Lung (tissue), 11 donors: ENCODE measurements at regions not wholly inside any gene's neighbourhood (a gene's known extent, or its start where the extent isn't known, plus 50 kb on each side); places are given as distances from the start of the nearest gene placed in this dataset.

Source experiments
- ATAC-seq: fragments of 200-7000 bp; cut with Tn5 transposase; one replicate; pipeline ENCODE4 v1.9.1; 2020; ENCODE audit warnings: moderate number of reproducible peaks; ENCODE audit not compliant: insufficient read depth, low FRiP score
- DNase-seq, 3 donors: peaks; one replicate each; pipeline ENCODE4 v3.0.0-alpha.2; 2013 to 2017
- H3K27ac ChIP-seq, 2 donors: one replicate each; pipeline ENCODE4 v1.5.1; 2013; ENCODE audit warnings: mild to moderate bottlenecking in 2 of 2, moderate library complexity in 2 of 2, control low read depth in 1 of 2, inconsistent platforms in 1 of 2, low read depth in 1 of 2, low read length in 1 of 2
- H3K27me3 ChIP-seq, 3 donors: one replicate each; pipeline ENCODE4 v1.5.1; 2013; ENCODE audit warnings: low read length in 2 of 3; ENCODE audit not compliant: control insufficient read depth in 3 of 3, insufficient read depth in 3 of 3
- H3K36me3 ChIP-seq, 4 donors: one replicate each; pipeline ENCODE4 v1.5.1; 2013; ENCODE audit warnings: low read length in 4 of 4, mild to moderate bottlenecking in 1 of 4, moderate library complexity in 1 of 4; ENCODE audit not compliant: control insufficient read depth in 4 of 4, insufficient read depth in 4 of 4
- H3K4me1 ChIP-seq, 5 donors: one replicate each; pipeline ENCODE4 v1.5.1; 2013; ENCODE audit warnings: low read length in 5 of 5, mild to moderate bottlenecking in 2 of 5, moderate library complexity in 1 of 5; ENCODE audit not compliant: control insufficient read depth in 5 of 5, insufficient read depth in 5 of 5
- H3K4me3 ChIP-seq: one replicate; pipeline ENCODE4 v1.5.1; 2013; ENCODE audit warnings: mild to moderate bottlenecking, control low read depth, moderate library complexity
- H3K9ac ChIP-seq, 2 donors: one replicate each; pipeline ENCODE4 v1.5.1; 2013; ENCODE audit warnings: low read length in 2 of 2, control low read depth in 1 of 2; ENCODE audit not compliant: insufficient read depth in 1 of 2
- H3K9me3 ChIP-seq, 4 donors: one replicate each; pipeline ENCODE4 v1.5.1; 2013; ENCODE audit warnings: low read length in 3 of 4, mild to moderate bottlenecking in 1 of 4, moderate library complexity in 1 of 4; ENCODE audit not compliant: control insufficient read depth in 4 of 4, insufficient read depth in 3 of 4
- CTCF ChIP-seq: IDR thresholded peaks from 2 replicates; pipeline ENCODE4 v1.5.1; 2012; ENCODE audit warnings: mild to moderate bottlenecking; ENCODE audit errors: control extremely low read depth, extremely low read depth
- WGBS, 2 donors: extraction: QIAGEN DNeasy Blood & Tissue Kit; methylation state at CpG; one replicate each; pipeline ENCODE4 v1.1.7; 2013; 5-methylcytosine and 5-hydroxymethylcytosine counted together
- donor health status: control.
- donor health status: control.
- donor health status: Bipolar disorder and iron deficiency.
- donor health status: healthy.
- donor health status: DM: yes; HTN: yes; CAD: no.

- ATAC-seq = no peak
- WGBS, 2 donors = 64 to 72% methylated on average over 7 of the region's 7 CpGs
- no peaks in the 10 kb centered on the region for H3K36me3 ChIP-seq
Observed at GRCh38 chr16:8229011-8229520, 361.2 kb downstream of the TMEM114 start.

GRCh38 chr16:8217201-8217600 is 373.1 kb downstream of the TMEM114 start:
- TF ChIP-seq CTCF = no peak
- Histone ChIP-seq H3K36me3 (no peaks in the 10 kb centered on the region), H3K4me3 (no peak overlapping the region), H3K27ac (no peak overlapping the region), H3K4me1 (no peaks in the 10 kb centered on the region), H3K9ac (no peak overlapping the region), H3K27me3 (no peaks in the 10 kb centered on the region), H3K9me3 (no peaks in the 10 kb centered on the region)
- WGBS, 2 donors = 50 to 69% methylated on average over 2 of the region's 2 CpGs
- ATAC-seq = no peak
- no peak for DNase-seq

More at GRCh38 chr16:8229011-8229520, 361.2 kb downstream of the TMEM114 start:
- H3K27me3 ChIP-seq = no peaks in the 10 kb centered on the region
- no peak overlapping the region for H3K4me3 ChIP-seq
- no peak overlapping the region for H3K9ac ChIP-seq
- TF ChIP-seq CTCF = no peak
- DNase-seq = no peak
- no peak overlapping the region for H3K27ac ChIP-seq
- H3K4me1 ChIP-seq = no peaks in the 10 kb centered on the region
- no peaks in the 10 kb centered on the region for H3K9me3 ChIP-seq

- Histone ChIP-seq H3K9me3 (no peaks in the 10 kb centered on the region), H3K9ac (no peak overlapping the region), H3K36me3 (no peaks in the 10 kb centered on the region), H3K27me3 (no peaks in the 10 kb centered on the region), H3K27ac (no peak overlapping the region), H3K4me1 (no peaks in the 10 kb centered on the region), H3K4me3 (no peak overlapping the region)
- ATAC-seq (no peak), DNase-seq (no peak)
- TF ChIP-seq CTCF = no peak
- WGBS, 2 donors = 93 to 96% methylated on average over 1 of the region's 1 CpG
Observed at GRCh38 chr16:8204769-8205168, 385.5 kb downstream of the TMEM114 start.

GRCh38 chr16:8204096-8204495 is 386.2 kb downstream of the TMEM114 start:
- no peak overlapping the region for H3K27ac ChIP-seq
- H3K4me3 ChIP-seq = no peak overlapping the region
- no peaks in the 10 kb centered on the region for H3K4me1 ChIP-seq
- no peak overlapping the region for H3K9ac ChIP-seq
- no peak for TF ChIP-seq CTCF
- no peaks in the 10 kb centered on the region for H3K36me3 ChIP-seq
- 70 to 76% methylated on average over 4 of the region's 4 CpGs for WGBS, 2 donors
- no peak for DNase-seq
- no peaks in the 10 kb centered on the region for H3K27me3 ChIP-seq
- ATAC-seq = no peak
- H3K9me3 ChIP-seq = no peaks in the 10 kb centered on the region
